ENCODE measurements at regions not wholly inside any gene's neighbourhood (a gene's known extent, or its start where the extent isn't known, plus 50 kb on each side); places are given as distances from the start of the nearest gene placed in this dataset.

- TF ChIP-seq CBX3 (IDR thresholded peaks at IDR 0.05; ENCODE audit: low read depth), result no peak
- no peak for TF ChIP-seq MAX (IDR thresholded peaks at IDR 0.05)
Measured at GRCh38 chr14:96662116-96662970, 134.8 kb upstream of the VRK1 start (continued).

GRCh38 chr14:96663076-96663475, 134.1 kb upstream of the VRK1 start:
- TF ChIP-seq EGR1 (IDR thresholded peaks at IDR 0.05; ENCODE audit: low read depth) (no peak), ZFX (IDR thresholded peaks at IDR 0.05) (no peak), REST (IDR thresholded peaks at IDR 0.05; ENCODE audit: low read depth) (no peak), ATF3 (IDR thresholded peaks at IDR 0.05) (no peak)
- no peak overlapping the region for H3K27ac ChIP-seq (ENCODE audit: low read depth, low read length)
- RAD21 ChIA-PET (ENCODE audit: low non-redundant PET in 1 of 2, low total read pairs in 2 of 2, uncharacterized antibody in 2 of 2, unreplicated experiment in 2 of 2), result no interaction called here
- CTCF ChIA-PET, result no interaction called here
- no peaks in the 10 kb centered on the region for H4K20me1 ChIP-seq (ENCODE audit: insufficient read depth)
- BruUV-seq (replicated peaks), result no TSS peak
- DNase-seq (ENCODE audit: low read depth, low spot score) (no peak), ATAC-seq (no peak)
- POLR2A ChIA-PET, result no interaction called here
- no peaks in the 10 kb centered on the region for H3K79me2 ChIP-seq (ENCODE audit: insufficient read depth, low read length)
- no peak overlapping the region for H3K9ac ChIP-seq (ENCODE audit: low read length)
- no peaks in the 10 kb centered on the region for H3K9me2 ChIP-seq (ENCODE audit: insufficient read depth)
- intact Hi-C loops (cut with micrococcal nuclease), result no loop called here
- H2AFZ ChIP-seq (ENCODE audit: low read depth, low read length, poor library complexity, severe bottlenecking), result no peak overlapping the region
- no peaks in the 10 kb centered on the region for H3K4me1 ChIP-seq (ENCODE audit: control insufficient read depth in 1 of 2, insufficient read depth in 2 of 2, low read length in 2 of 2)
- H3K4me2 ChIP-seq (ENCODE audit: low read length), result no peak overlapping the region
- no peak overlapping the region for H3K4me3 ChIP-seq (replicated peaks in 1 of 2; ENCODE audit: low read depth in 1 of 2, low read length in 2 of 2)
- H3K27me3 ChIP-seq (ENCODE audit: insufficient read depth, low read length), result peaks cover 47% of the 10 kb centered on the region
- no peaks in the 10 kb centered on the region for H3K36me3 ChIP-seq (ENCODE audit: control insufficient read depth in 1 of 2, insufficient read depth in 2 of 2, low read length in 2 of 2)
- no peaks in the 10 kb centered on the region for H3K9me3 ChIP-seq (ENCODE audit: control insufficient read depth in 1 of 2, insufficient read depth in 1 of 2, low read depth in 1 of 2, low read length in 2 of 2)
